SKM-1 treated with dmso at 0.1 percent for 144 hours (cell line): ENCODE measurements at regions not wholly inside any gene's neighbourhood (a gene's known extent, or its start where the extent isn't known, plus 50 kb on each side); places are given as distances from the start of the nearest gene placed in this dataset.
"Not testable (repeated sequence)": the region's sequence is repeated elsewhere in the genome, so short reads cannot be mapped to it uniquely, and the experiment has no call there.

Experiments used
- DNase-seq: peaks from one replicate; lab custom pipeline; 2025; ENCODE audit not compliant: unreplicated experiment; lab: John Stamatoyannopoulos, UW

DNA sequence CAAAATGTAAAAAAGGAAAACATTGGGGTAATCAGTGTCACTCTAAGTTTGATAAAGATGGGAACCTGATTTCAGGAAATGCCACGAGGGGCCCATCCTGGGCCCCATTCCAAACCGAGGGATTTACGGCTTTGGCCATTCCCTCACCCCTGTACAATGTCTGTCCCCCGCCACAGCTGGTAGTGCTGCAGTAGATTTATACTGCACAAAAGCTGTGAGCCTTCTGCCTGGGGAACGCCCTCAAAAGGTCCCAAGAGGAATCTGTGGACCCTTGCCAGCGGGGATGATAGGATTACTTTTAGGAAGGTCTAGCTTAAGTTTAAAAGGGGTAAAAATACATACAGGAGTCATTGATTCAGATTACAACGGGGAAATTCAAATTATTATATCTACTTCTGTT lies 173.4 kb upstream of the SGCG start:
- DNase-seq, result no peak

GRCh38 chr13:23018143-23018542 lies 162.6 kb upstream of the SGCG start:
- no peak for DNase-seq

GRCh38 chr13:23020246-23020843 lies 160.4 kb upstream of the SGCG start:
- peak; percentile 40 for DNase-seq

- no peak for DNase-seq
Observed at GRCh38 chr13:23021906-23022305, 158.9 kb upstream of the SGCG start.

DNA sequence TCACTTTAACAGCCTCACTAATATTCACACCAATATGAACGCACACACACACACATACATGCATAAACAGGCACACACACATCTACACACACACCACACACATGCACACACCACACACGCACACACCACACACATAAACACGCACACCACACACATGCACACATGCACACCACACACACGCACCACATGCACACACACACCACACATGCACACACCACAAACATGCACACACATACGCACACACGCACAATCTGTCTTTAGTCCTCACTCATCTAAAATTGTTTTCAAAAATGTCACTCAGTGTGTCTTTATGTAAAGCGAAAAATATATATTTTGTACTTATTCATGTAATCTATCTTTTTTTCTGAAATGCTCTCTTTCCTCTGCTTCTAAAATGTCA lies 158.1 kb upstream of the SGCG start:
- no peak for DNase-seq

DNA sequence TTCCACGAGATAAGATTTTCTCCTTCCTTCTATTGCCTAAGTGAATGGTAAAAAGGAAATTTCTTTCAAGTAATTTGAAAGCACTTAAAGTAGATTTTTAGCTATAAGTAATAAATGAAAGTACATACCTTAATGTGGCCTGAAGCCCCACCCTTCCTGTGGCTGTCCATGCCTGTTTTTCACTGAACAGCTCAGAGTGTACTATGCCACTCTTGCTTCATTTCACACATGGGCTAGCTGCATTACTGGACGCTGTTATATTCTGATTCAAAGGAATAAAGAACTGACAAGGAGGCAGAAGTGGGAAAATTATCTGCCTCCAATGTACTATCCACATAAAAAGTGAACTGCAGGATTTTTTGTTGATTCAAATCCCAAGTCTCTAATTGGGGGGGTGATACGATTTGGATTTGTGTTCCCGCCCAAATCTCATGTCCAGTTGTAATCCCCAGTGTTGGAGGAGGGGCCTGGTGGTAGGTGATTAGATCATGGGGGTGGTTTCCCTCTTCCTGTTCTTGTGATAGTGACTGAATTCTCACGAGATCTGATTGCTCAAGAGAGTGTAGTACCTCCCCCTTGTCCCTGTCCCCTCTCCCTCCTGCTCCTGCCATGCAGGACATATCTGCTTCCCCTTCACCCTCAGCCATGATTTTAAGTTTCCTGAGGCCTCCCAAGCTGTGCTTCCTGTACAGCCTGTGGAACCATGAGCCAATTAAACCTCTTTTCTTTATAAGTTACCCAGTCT lies 154.7 kb upstream of the SGCG start:
- DNase-seq, result no peak

DNA sequence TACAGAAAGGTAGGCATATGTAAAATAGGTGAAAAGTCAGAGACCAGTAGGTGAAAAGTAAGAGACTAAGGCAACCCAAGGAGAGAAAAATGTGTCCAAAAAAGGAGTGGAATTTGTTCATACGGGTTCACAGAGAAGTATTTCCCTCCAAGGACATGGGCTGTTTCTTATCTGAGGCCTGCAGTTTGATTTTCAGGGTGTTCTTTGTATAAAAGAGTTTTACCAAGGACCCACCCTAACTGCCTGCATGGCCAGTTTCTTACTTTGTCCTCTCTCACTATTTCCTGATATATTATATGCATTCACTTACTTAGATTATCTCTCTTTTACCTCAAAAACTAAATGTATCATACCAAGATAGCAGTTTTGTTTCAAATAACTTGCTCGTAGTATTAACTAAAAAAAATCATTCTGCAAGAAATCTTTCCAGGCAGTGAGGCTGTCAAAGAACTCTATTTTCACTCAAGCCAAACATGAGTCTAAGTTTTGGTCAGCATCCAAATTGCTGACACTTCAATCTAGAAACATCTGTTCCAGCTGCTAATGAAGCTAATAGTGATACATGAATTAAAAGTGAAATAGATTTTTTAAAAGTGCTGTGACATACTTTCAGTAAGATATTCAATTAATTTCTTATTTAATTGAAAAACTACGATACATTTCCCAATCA lies 141.4 kb upstream of the SGCG start:
- no peak for DNase-seq

DNA sequence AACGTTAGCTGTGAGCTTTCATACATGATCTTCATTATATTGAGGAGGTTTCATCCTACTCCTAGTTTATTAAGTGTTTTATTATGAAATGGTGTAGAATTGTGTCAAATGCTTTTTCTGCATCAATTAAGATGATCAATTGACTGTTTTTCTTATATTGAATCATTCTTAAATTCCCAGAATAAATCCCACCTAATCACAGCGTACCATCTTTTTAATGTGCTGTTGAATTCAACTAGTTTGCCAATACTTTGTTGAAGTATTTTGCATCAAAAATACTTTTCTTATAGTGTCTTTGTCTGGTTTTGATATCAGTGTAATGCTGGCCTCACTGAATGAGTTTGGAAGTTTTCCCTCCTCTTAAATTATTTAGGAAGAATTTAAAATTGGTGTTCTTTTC lies 138.6 kb upstream of the SGCG start:
- no peak for DNase-seq

DNA sequence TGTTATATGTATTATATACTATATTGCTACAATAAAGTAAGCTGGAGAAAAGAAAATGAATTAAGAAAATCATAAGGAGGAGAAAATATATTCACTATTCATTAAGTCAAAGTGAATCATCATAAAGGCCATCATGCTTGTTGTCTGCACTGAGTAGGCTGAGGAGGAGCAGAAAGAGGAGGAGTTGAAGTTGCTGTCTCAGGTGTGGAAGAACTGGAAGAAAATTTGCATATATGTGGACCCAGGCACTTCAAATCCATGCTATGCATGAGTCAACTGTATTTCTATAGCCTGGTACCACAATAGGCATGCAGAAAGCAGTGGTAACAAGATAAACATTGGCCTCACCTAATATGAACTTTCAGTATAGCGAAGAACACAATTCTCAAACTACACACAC lies 135.9 kb upstream of the SGCG start:
- DNase-seq, result no peak

GRCh38 chr13:23050126-23050525 lies 130.7 kb upstream of the SGCG start:
- no peak for DNase-seq

- not testable (repeated sequence) for DNase-seq
Observed at GRCh38 chr13:23053711-23054110, 127.1 kb upstream of the SGCG start.

GRCh38 chr13:23059173-23059572 lies 121.6 kb upstream of the SGCG start:
- peak; percentile 36 for DNase-seq

GRCh38 chr13:23060959-23061358 lies 119.8 kb upstream of the SGCG start:
- no peak for DNase-seq

- DNase-seq, result no peak
Observed at GRCh38 chr13:23067129-23067528, 113.7 kb upstream of the SGCG start.

DNA sequence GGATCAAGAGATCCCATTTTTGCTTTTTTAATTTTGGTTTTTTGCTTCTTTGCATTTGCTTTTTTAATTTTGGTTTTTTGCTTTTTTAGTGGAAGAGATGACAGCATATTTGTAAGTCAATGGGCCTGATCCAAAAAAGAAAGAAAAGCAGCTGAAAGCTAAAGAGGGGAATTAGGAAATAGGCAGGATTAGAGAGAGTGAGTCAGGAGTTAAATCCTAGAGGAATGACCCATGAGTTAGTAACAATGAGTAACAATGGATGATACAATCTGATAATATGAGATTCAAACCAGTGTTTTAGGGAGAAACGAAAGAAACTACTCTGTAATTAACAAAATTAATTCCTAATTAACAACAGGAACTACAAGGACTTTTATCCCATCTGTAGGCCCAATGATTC lies 111.2 kb upstream of the SGCG start:
- DNase-seq, result no peak

GRCh38 chr13:23074075-23074828 lies 106.5 kb upstream of the SGCG start:
- no peak for DNase-seq

- DNase-seq, result no peak
Observed at GRCh38 chr13:23081220-23081619, 99.6 kb upstream of the SGCG start.

GRCh38 chr13:23081901-23082300 lies 98.9 kb upstream of the SGCG start:
- DNase-seq, result no peak

GRCh38 chr13:23086968-23087623 lies 93.7 kb upstream of the SGCG start:
- DNase-seq, result no peak

GRCh38 chr13:23087880-23088279 lies 92.9 kb upstream of the SGCG start:
- peak; percentile 11 for DNase-seq
